Cardiac muscle cell (in vitro differentiated cells and primary cell): ENCODE measurements at regions not wholly inside any gene's neighbourhood (a gene's known extent, or its start where the extent isn't known, plus 50 kb on each side); places are given as distances from the start of the nearest gene placed in this dataset.

ENCODE experiments used
- DNase-seq, 2 donors: peaks; one replicate each; pipeline versions ENCODE4 v3.0.0 to v3.0.0-alpha.2; 2010 to 2017; ENCODE audit warnings: low read depth in 1 of 2, low spot score in 1 of 2
- H3K27ac ChIP-seq: fragments of 200-600 bp; sonication (generic); 2 replicates; pipeline ENCODE4 v1.5.1; 2016
- H3K27me3 ChIP-seq: fragments of 200-600 bp; sonication (generic); 2 replicates; pipeline ENCODE4 v1.6.0; 2016; ENCODE audit warnings: control low read depth
- H3K36me3 ChIP-seq: fragments of 200-600 bp; sonication (generic); 2 replicates; pipeline ENCODE4 v1.5.1; 2016; ENCODE audit warnings: control low read depth
- H3K4me1 ChIP-seq: fragments of 200-600 bp; sonication (generic); 2 replicates; pipeline ENCODE4 v1.8.1; 2017; ENCODE audit warnings: low read depth, mild to moderate bottlenecking, mixed run types
- H3K4me3 ChIP-seq: fragments of 200-600 bp; sonication (generic); 2 replicates; pipeline ENCODE4 v1.5.1; 2016; ENCODE audit warnings: mild to moderate bottlenecking
- H3K9me3 ChIP-seq: fragments of 200-600 bp; sonication (generic); 2 replicates; pipeline ENCODE4 v1.5.1; 2017; ENCODE audit warnings: low read depth, mild to moderate bottlenecking, control low read depth
- CTCF ChIP-seq: IDR thresholded peaks from 2 replicates; pipeline ENCODE4 v1.5.1; 2012; ENCODE audit warnings: low read depth, mild to moderate bottlenecking, low read length

GRCh38 chr6:44700422-44700821 is 312.9 kb downstream of the CDC5L start:
- DNase-seq: no peak
- no peak for TF ChIP-seq CTCF
- Histone ChIP-seq H3K4me1 (no peaks in the 10 kb centered on the region), H3K36me3 (no peaks in the 10 kb centered on the region), H3K27ac (no peak overlapping the region), H3K4me3 (no peak overlapping the region), H3K27me3 (no peaks in the 10 kb centered on the region), H3K9me3 (no peaks in the 10 kb centered on the region)

DNA sequence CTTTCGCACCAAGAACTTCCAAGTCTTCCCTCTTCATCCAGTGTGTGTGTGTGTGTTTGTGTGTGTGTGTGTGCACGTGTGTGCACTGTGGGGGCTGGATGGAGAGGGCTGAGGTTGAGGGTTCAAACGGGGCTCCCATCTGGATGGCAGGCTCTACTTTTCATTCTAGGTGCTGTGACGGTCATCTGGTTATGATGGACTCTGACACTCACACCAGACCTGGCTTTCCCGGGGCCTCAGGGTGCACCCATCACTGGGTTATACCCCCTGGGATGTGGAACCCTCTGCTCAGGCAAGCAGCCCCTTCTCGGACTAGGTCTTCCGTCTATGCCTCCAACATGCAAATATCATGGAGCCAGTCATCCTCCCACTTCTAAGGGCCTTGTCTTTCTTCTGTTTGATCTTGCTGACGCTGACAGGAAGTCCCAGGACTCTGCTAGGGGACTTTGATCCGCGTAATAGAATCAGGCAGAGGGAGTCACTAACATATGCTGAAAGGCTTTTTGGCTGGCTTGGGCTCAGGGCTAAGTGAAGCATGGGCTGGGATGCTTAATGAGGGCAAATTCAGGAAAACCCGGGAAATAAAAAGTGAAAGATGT is 313.6 kb downstream of the CDC5L start:
- Histone ChIP-seq H3K27me3 (no peaks in the 10 kb centered on the region), H3K4me1 (no peaks in the 10 kb centered on the region), H3K27ac (no peak overlapping the region), H3K36me3 (no peaks in the 10 kb centered on the region), H3K9me3 (no peaks in the 10 kb centered on the region), H3K4me3 (no peak overlapping the region)
- no peak for DNase-seq
- no peak for TF ChIP-seq CTCF

GRCh38 chr6:44701637-44702101 is 314.2 kb downstream of the CDC5L start:
- peak in 1 of 2 donors; percentile 76 for DNase-seq
- H3K9me3 ChIP-seq: no peaks in the 10 kb centered on the region
- H3K27ac ChIP-seq: no peak overlapping the region
- no peak overlapping the region for H3K4me3 ChIP-seq
- H3K4me1 ChIP-seq: no peaks in the 10 kb centered on the region
- no peaks in the 10 kb centered on the region for H3K27me3 ChIP-seq
- no peaks in the 10 kb centered on the region for H3K36me3 ChIP-seq
- no peak for TF ChIP-seq CTCF

DNA sequence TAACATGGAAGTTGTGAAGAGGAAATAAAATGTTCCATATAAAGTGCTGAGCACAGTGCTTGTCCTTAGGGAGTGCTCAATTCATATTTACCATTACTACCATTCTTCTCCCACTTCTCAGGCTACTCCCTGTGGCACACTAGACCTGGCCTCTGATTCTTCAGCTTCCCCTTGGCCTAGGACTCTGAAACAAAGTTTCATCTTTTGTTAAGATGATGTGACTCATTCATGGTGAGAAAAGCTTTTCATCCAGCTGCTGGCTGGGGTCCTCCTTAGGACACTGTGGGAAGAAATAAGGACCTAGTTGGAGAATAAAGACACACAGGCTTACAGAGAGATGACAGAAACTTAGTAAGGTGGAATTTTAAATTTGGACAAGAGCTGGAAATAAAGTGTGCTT is 314.8 kb downstream of the CDC5L start:
- H3K4me1 ChIP-seq: no peaks in the 10 kb centered on the region
- no peaks in the 10 kb centered on the region for H3K36me3 ChIP-seq
- no peak overlapping the region for H3K27ac ChIP-seq
- H3K27me3 ChIP-seq: no peaks in the 10 kb centered on the region
- DNase-seq: peak in 1 of 2 donors; percentile 14
- no peaks in the 10 kb centered on the region for H3K9me3 ChIP-seq
- no peak for TF ChIP-seq CTCF
- no peak overlapping the region for H3K4me3 ChIP-seq

- Histone ChIP-seq H3K4me3 (no peak overlapping the region), H3K36me3 (no peaks in the 10 kb centered on the region), H3K27me3 (no peaks in the 10 kb centered on the region), H3K27ac (no peak overlapping the region), H3K9me3 (no peaks in the 10 kb centered on the region), H3K4me1 (no peaks in the 10 kb centered on the region)
- no peak for DNase-seq
- no peak for TF ChIP-seq CTCF
These were observed 317.0 kb downstream of the CDC5L start for GRCh38 chr6:44704240-44705150.
